Activated CD8-positive, alpha-beta memory T cell treated with anti-CD3 and anti-CD28 coated beads for 36 hours (primary cell): ENCODE measurements at regions not wholly inside any gene's neighbourhood (a gene's known extent, or its start where the extent isn't known, plus 50 kb on each side); places are given as distances from the start of the nearest gene placed in this dataset.

ENCODE experiments used
- CTCF ChIA-PET: fragments of 350-600 bp; sonication (Branson Sonifier 250); formaldehyde crosslinking; loops from one replicate; lab custom pipeline; 2021; ENCODE audit warnings: antibody characterized with exemption; lab: Charles Lee
- POLR2A ChIA-PET: fragments of 350-600 bp; sonication (Branson Sonifier 250); formaldehyde crosslinking; loops from one replicate; lab custom pipeline; 2021; ENCODE audit warnings: antibody characterized with exemption; lab: Charles Lee

GRCh38 chr12:75786070-75786469, 245.5 kb downstream of the PHLDA1 start:
- ChIA-PET POLR2A (no interaction called here), CTCF (no interaction called here)

GRCh38 chr12:75784591-75784990, 247.0 kb downstream of the PHLDA1 start:
- ChIA-PET POLR2A (no interaction called here), CTCF (no interaction called here)

GRCh38 chr12:75783093-75783877, 248.3 kb downstream of the PHLDA1 start:
- CTCF ChIA-PET, result interaction anchor here (1.0 kb wide), 1 partner anchor 44 kb away, joined by 3 read pairs; no protein-coding TSS in a partner anchor

GRCh38 chr12:75782069-75782581, 249.5 kb downstream of the PHLDA1 start:
- CTCF ChIA-PET, result no interaction called here
- POLR2A ChIA-PET, result no interaction called here

More at GRCh38 chr12:75783093-75783877, 248.3 kb downstream of the PHLDA1 start:
- POLR2A ChIA-PET, result no interaction called here

GRCh38 chr12:75781532-75782046, 250.0 kb downstream of the PHLDA1 start:
- ChIA-PET CTCF (no interaction called here), POLR2A (no interaction called here)

GRCh38 chr12:75779891-75780496, 251.6 kb downstream of the PHLDA1 start:
- ChIA-PET CTCF (interaction anchor here (1.3 kb wide), 1 partner anchor 18 kb away, joined by 3 read pairs; no protein-coding TSS in a partner anchor), POLR2A (no interaction called here)

- ChIA-PET POLR2A (interaction anchor here (0.6 kb wide), 1 partner anchor 310 kb away, joined by 3 read pairs; no protein-coding TSS in a partner anchor), CTCF (interaction anchor here (0.7 kb wide), 1 partner anchor 231 kb away, joined by 3 read pairs; no protein-coding TSS in a partner anchor)
Observed at GRCh38 chr12:75774261-75775052, 257.1 kb downstream of the PHLDA1 start.

GRCh38 chr12:75773377-75773776, 258.2 kb downstream of the PHLDA1 start:
- CTCF ChIA-PET, result no interaction called here

GRCh38 chr12:75771023-75771422, 259.6 kb upstream of the KRR1 start:
- CTCF ChIA-PET, result no interaction called here

More at GRCh38 chr12:75773377-75773776, 258.2 kb downstream of the PHLDA1 start:
- POLR2A ChIA-PET, result no interaction called here

GRCh38 chr12:75767957-75768356, 256.5 kb upstream of the KRR1 start:
- POLR2A ChIA-PET, result no interaction called here
- CTCF ChIA-PET, result no interaction called here

More at GRCh38 chr12:75771023-75771422, 259.6 kb upstream of the KRR1 start:
- POLR2A ChIA-PET, result no interaction called here

GRCh38 chr12:75766263-75767160, 255.1 kb upstream of the KRR1 start:
- POLR2A ChIA-PET, result no interaction called here

GRCh38 chr12:75765170-75766059, 254.0 kb upstream of the KRR1 start:
- ChIA-PET CTCF (no interaction called here), POLR2A (no interaction called here)

More at GRCh38 chr12:75766263-75767160, 255.1 kb upstream of the KRR1 start:
- CTCF ChIA-PET, result no interaction called here

GRCh38 chr12:75764091-75764841, 252.9 kb upstream of the KRR1 start:
- ChIA-PET CTCF (no interaction called here), POLR2A (no interaction called here)

- ChIA-PET POLR2A (no interaction called here), CTCF (interaction anchor here (1.6 kb wide), 1 partner anchor 20 kb away, joined by 3 read pairs; no protein-coding TSS in a partner anchor)
Observed at GRCh38 chr12:75760573-75761294, 249.3 kb upstream of the KRR1 start.

- POLR2A ChIA-PET, result no interaction called here
- CTCF ChIA-PET, result no interaction called here
Observed at GRCh38 chr12:75759842-75760572, 248.6 kb upstream of the KRR1 start.
